Ovary (tissue), 3 donors: ENCODE measurements at regions not wholly inside any gene's neighbourhood (a gene's known extent, or its start where the extent isn't known, plus 50 kb on each side); places are given as distances from the start of the nearest gene placed in this dataset.

ENCODE experiments used
- POLR2A ChIP-seq: fragments of 450-650 bp; IDR thresholded peaks from one replicate; pipeline ENCODE4 v1.6.1; 2017; ENCODE audit warnings: antibody characterized with exemption, mild to moderate bottlenecking, moderate library complexity
- TF ChIP-seq, protein P1 (sequence below), 3 donors: fragments of 450-650 bp in 2 of 3; fragments of 200-600 bp in 1 of 3; IDR thresholded peaks; one replicate each; pipeline versions ENCODE4 v1.5.1 to v1.8.0; 2016 to 2022; ENCODE audit warnings: antibody characterized with exemption in 3 of 3, mild to moderate bottlenecking in 1 of 3
- donor health status: DM: no; HTN: no; CAD: no.

DNA sequence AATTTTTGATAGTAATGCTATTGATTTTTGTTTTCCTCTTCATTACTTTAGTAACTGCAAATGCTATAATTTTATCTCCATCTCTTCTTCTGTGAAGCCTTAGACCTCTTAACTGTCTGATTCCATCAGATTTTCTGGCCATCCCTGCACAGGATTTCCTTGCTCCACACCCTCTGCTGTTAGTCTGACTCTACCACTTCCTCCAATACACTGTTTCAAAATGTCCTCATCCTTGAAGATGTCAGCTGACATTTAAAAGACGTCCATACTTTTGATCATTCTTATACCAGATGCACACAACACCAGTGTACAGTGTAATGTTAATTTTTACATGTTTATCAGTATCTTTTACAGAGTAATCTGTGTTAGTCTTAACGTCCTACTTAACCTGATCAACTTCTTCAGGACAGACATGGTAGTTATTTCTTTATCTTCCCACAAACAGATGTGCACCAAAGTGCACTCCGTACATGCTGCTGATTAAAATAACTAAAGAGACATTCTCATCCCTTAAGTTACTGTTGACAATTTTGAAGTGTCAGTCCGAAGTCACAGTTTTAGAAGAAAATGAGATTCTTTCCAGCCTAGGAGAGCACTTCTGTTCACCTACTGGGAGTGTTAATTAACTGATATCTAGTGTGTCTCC lies 102.4 kb upstream of the RASGRP1 start:
- TF ChIP-seq, protein P1, sequence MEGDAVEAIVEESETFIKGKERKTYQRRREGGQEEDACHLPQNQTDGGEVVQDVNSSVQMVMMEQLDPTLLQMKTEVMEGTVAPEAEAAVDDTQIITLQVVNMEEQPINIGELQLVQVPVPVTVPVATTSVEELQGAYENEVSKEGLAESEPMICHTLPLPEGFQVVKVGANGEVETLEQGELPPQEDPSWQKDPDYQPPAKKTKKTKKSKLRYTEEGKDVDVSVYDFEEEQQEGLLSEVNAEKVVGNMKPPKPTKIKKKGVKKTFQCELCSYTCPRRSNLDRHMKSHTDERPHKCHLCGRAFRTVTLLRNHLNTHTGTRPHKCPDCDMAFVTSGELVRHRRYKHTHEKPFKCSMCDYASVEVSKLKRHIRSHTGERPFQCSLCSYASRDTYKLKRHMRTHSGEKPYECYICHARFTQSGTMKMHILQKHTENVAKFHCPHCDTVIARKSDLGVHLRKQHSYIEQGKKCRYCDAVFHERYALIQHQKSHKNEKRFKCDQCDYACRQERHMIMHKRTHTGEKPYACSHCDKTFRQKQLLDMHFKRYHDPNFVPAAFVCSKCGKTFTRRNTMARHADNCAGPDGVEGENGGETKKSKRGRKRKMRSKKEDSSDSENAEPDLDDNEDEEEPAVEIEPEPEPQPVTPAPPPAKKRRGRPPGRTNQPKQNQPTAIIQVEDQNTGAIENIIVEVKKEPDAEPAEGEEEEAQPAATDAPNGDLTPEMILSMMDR (IDR thresholded peaks at IDR 0.05): no peak
- TF ChIP-seq POLR2A: no peak
